RCC 7860 (cell line): ENCODE measurements at regions not wholly inside any gene's neighbourhood (a gene's known extent, or its start where the extent isn't known, plus 50 kb on each side); places are given as distances from the start of the nearest gene placed in this dataset.

Experiments
- DNase-seq: peaks from one replicate; pipeline ENCODE4 v3.0.0-alpha.2; 2015; ENCODE audit warnings: low spot score
- FAIRE-seq: peaks from 2 replicates; lab custom pipeline; 2012; peaks lifted over from hg19 to GRCh38; lab: Jason Lieb, UNC

DNA sequence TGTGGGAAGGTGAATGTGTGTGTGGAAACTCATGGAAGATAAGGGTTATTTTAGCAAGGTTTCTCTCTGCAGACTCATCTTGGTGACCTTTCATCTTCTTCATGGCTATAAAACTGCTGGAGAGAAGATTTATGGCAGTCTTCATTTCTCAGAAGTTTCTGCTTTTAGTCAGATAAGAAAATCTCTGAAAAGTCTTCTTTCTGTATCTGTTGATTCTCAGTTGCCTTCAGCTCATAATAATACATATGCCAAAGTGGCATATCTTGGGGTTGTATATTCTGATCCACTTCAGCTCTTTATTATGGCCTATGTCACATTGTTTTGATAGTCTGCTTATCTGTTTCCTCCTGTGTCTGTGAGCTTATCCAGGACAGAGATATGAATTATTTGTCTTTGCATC lies 143.3 kb upstream of the TMTC4 start:
- DNase-seq (no peak), FAIRE-seq (no peak)

DNA sequence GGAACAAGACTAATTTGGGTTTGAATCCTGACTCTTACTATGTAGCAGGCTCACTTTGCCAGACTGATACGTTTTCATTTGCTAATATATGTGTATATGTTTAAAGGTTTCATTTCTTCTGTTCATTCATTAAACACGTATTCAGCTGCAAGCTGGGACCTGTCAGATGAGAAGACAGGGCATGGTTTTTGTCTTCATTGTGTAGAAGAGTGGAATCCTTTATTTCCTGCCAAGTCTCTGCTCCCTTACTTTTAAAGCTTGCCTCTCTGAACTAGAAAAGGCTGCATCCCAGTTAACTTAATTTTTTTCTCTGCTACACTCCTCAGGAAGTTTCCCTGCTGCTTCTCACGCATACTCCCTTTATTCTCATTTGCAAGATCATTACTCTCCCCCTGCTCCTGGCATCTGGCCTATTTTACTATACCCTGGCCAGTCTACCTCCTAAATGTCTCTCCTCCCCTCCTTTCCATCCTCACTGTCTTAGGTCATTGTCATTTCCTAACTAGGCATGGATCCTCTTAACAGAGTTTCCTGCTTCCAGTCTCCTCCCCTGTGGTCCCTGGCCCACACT lies 141.0 kb upstream of the TMTC4 start:
- DNase-seq (no peak), FAIRE-seq (no peak)

DNA sequence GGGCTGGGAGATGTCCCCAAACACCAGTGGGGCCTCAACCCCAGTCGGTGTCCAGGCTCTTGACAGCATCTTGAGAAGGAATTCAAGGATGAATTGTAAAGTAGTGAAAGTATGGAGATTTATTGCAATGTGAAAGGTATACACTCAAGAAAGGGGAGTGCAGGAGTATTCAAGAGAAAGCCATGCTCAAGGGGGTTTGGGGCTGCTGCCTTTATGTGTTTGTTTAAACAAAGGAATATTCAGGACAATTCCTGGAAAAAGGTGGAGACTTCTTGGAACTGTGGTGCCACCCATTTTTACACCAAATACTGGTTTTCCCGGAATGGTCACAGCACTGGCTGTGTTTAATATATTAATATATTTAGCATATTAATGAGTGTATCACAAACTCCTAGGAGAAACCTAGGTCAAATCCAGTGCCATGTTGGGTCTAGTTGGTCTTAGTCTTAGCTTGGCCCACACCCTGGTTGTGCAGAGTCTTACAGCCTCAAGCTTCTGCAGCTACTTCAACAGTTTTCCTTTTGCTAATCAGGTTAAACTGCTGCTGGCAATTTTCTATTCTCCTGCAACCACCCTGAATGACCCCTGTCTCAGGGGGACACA lies 138.5 kb upstream of the TMTC4 start:
- no peak for DNase-seq

DNA sequence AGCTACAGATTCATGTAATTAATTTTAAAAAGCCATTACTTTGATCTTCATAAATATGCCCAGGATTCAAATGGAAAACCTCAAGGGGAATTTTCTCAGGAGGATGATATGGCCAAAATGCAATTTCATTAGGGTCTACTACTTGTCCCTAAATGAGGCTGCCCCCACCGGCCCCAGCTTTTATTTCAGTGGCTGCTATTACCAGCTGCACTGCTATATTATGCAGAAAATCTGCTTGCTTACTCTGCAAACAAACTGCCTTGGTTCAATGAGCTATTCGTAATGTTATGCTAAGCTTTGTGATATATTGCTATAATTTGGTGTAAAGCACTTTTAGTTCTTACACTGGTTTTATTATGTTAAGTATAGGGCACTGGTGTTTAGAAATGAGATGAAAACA lies 137.3 kb upstream of the TMTC4 start:
- no peak for FAIRE-seq
- DNase-seq: no peak

More for the DNA sequence above, 138.5 kb upstream of the TMTC4 start:
- FAIRE-seq: no peak

GRCh38 chr13:100811024-100811865 lies 136.7 kb upstream of the TMTC4 start:
- DNase-seq: no peak
- no peak for FAIRE-seq

DNA sequence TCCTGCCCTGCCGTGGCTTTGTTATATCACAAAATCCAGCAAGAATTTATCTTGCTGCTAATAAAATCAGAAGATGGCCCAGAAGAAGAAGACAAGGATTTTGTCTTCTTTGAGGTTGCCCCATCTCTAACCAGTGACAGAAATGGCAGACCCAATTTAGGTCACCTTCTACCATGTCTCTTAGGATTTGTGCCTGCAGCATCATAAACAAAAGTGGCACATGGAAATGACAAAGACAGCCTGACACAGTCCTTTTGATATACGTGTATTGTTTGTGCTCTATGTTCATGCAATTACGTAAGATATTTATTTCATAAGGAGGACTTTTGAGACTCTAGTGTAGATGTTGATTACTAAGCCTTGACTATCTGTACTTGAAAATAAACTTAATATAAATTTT lies 135.9 kb upstream of the TMTC4 start:
- FAIRE-seq (no peak), DNase-seq (no peak)

DNA sequence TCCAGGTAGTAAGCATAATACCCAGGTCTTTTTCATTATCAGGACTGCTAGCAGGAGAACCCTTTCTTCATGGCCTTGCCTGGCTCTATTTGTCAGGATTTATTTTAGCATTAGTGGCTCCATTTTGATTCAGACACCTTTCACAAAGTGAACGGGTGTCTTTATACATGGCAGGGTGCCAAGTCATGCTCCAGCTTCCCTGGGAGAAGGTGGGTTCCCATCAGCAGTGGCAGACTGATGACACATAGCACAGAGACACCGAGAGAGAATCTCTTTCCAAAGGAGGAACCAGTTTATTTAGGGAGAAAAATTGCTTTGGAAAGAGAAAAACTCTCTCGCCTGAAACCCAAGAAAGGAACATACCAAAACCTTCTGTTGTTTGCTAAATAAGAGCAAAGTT lies 135.3 kb upstream of the TMTC4 start:
- DNase-seq: no peak
- no peak for FAIRE-seq

DNA sequence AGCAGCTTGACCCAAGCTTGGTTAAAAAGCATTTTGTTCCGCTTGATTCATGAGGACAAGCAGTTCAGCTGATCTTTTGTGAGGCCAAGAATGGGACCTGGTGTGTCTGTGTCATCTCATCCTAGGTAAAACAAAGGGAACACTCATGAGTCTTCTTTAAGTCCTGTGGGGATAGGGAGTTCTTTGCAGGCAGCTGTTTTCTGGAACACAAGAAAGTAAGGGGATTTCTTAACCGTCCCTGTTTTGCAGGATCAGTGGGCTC lies 134.5 kb upstream of the TMTC4 start:
- DNase-seq (no peak), FAIRE-seq (no peak)

DNA sequence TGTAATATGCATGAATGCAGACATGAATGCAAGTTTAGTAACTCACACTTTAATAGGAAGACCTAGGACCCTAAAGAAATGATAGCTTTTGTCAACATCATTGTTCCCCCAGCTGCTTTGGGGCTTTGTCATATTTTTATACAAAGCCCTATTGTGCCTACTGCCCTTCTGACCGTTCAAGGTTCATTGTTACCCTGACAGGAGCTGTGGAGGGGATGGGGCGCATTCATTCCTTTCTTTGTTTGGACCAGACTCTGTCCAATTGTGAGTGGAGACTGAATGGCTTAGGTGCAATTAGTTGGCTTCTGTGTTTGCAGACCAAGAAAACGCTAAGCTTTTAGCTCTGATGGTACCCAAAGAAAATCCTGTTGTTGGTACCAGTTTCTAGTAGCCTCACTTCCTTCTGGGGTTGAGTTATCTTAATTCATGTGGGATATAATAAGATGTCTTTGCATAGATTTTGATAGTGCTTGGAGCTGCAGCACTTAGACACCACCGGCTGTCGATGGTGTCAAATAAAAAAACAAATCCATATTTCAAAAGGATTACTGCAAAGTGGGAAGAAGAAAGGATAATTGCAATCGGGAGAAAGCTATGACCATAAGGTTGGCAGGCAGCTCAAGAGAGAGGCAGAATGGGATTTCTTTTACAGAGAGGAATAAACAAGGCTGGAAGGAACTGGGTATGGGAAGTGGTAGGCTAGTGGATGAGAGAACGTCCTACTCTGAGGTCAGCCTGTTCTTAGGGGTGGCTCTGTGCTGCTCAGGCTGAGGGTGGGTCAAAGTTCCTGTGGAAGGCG lies 133.9 kb upstream of the TMTC4 start:
- no peak for FAIRE-seq

DNA sequence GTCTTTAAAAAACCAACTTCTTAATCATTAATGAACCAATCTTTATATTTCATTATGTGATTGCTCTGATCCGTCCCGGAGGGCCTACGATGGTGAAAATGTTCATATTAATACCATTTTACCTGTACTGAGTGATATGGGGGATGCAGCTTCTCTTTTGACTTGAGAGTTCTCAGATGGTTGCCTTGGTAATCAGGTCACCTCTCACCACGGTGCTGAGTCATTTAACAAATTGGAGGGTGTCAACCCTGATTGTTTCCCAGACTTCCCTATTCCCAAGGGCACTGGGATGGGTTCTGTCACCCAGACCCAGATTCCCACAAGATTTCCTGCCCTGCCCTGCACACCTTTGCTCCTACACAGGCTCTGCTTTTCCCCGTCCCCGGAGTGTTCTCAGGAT lies 128.5 kb upstream of the TMTC4 start:
- DNase-seq (no peak), FAIRE-seq (no peak)

More for the DNA sequence above, 133.9 kb upstream of the TMTC4 start:
- DNase-seq: no peak

- DNase-seq (no peak), FAIRE-seq (no peak)
Measured at GRCh38 chr13:100800283-100800875, 125.8 kb upstream of the TMTC4 start.

DNA sequence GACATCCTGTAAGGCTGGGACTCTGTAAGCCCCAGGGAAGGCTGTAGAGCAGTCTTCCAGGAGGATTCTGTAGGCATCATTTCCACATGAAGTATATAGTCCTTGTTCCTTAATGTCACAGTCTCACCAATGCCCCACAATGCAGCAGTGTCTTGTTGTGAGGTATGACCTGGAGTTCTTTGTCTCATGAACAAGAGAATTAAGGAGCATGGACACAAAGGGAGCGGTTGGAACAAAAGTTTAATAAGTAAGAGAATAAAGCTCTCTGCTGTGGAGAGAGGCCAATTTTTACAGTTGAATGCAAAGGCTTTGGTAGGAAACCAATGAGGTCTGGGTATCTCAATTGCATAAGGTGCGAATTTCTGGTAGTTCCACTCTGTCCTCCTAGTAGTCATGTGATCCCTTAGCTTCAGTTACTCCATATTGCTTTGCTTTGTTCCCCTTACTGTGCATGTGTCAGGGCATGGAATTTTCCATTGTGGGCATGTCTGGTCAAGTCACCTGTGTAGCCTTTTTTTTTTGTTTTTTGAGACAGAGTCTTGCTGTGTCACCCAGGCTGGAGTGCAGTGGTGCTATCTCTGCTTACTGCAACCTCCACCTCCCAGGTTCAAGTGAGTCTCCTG lies 124.3 kb upstream of the TMTC4 start:
- FAIRE-seq: no peak
- DNase-seq: no peak

GRCh38 chr13:100797921-100798320 lies 123.3 kb upstream of the TMTC4 start:
- DNase-seq: no peak
- no peak for FAIRE-seq

DNA sequence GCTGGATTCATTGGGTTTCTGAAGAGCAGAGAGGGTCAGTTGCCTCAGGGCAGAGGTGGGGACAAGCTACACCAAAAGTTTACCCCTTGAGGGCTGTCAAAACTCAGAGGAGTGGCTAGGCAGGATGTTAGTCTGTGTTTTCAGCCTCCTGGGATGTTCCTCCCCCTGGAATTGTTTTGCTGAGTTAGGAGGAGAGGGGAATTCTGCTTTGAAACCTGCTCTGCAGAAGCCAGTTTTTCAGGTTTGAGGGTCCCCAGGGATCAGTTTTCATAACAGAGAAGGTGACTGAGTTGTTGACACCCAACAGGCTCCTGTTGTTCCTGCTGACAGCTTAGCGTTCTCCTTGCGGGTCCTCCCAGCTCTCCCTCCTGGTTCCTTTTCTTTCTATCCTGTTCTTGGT lies 121.9 kb upstream of the TMTC4 start:
- FAIRE-seq (no peak), DNase-seq (no peak)

GRCh38 chr13:100794575-100794974 lies 120.0 kb upstream of the TMTC4 start:
- no peak for FAIRE-seq

GRCh38 chr13:100790405-100790804 lies 115.8 kb upstream of the TMTC4 start:
- DNase-seq (no peak), FAIRE-seq (no peak)

More at GRCh38 chr13:100794575-100794974, 120.0 kb upstream of the TMTC4 start:
- no peak for DNase-seq

DNA sequence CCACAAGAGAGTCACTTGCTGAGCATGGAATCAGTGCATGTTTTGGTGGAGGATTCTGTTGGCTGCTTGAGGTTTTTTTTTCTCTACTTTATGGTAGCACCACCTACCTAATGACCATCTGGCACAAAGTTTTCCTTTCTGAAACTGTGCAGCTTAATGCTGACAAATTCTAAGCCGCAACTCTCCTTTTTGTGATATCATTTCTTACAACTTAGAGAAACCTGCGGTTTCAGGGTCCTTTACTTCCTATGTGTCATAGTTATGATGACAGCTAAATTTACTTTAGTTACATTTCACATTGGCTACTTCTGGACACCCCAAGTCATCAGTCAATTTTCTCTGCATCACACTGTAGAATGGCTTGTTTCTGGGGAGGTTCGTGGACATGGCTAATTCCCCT lies 115.4 kb upstream of the TMTC4 start:
- DNase-seq: no peak

DNA sequence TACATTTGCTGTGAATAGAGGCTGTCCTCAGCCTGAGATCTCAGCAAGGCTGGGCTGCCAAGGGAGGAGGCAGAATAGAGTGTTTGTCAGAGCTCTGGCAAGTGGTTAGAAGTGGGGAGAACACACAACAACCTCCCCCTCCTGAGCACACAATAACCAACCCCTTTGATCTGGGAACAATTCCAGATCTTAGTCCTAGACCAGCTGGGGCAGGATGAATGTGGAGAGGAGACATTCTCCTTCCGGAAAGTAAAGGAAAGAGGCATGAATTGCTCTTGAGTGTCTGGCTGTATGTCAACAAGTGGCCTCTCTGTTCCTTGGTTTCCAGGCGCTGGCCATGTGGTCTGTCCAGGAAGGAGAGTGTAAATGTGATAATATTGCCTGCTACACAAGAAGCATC lies 114.9 kb upstream of the TMTC4 start:
- DNase-seq: no peak
- no peak for FAIRE-seq

More for the DNA sequence above, 115.4 kb upstream of the TMTC4 start:
- no peak for FAIRE-seq

DNA sequence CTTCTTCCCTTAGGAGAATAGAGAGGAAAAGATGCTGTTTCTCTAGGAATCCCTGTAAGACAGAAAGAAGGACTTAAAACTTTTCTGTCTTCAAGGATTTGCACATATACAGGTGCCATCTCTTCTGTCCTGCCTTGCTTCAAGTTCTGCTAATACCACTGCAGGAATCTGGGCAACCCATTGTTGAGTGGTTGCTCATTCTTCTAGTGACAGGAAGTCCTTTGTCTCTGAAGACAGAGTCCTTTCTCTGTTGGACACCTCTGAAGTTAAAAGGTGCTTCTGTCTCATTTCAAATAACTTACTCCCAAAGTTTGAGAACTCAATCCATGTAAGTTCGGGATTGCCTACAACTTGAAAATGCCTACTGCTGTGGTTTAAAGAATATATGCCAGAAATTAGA lies 114.4 kb upstream of the TMTC4 start:
- FAIRE-seq (no peak), DNase-seq (no peak)

DNA sequence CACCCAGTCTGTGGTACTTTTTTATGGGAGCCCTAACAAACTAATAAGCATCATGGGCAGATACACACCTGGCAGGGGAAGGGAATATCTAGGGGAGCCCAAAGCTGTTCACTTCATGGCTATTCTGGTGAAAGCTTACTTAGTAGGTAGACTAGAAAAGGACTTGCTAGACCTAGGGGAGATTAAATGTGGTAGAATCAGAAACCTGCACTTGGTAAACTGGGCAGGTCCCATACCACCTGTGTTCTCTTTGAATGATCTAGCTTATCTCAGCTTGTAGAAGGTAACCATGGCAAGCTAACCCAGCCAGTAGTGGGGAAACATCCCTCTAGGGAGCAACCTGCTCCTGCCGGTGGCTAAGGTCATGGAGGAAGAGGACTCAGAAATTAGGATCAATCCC lies 113.9 kb upstream of the TMTC4 start:
- DNase-seq: no peak
- no peak for FAIRE-seq

DNA sequence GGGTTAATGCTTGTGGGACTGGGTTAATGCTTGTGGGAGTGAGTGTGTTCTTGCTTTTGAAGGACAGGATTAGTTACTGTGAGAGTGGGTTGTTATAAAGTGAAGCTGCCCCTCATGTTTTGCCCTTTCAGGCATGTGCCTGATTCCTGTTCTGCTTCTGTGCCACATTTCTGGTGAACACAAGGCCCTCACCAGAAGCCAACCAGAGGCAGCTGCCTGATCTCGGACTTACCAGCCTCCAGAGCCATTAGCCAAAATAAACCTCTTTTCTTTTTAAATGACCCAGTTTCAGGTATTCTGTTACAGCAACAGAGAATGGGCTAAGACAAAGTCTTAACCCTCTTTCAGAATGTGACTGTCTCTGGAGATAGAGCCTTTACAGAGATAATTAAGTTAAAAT lies 113.3 kb upstream of the TMTC4 start:
- FAIRE-seq: no peak
- DNase-seq: no peak
